Fibroblast of skin of scalp (primary cell): ENCODE measurements at regions not wholly inside any gene's neighbourhood (a gene's known extent, or its start where the extent isn't known, plus 50 kb on each side); places are given as distances from the start of the nearest gene placed in this dataset.

Experiments
- DNase-seq: peaks from one replicate; pipeline ENCODE4 v3.0.0-alpha.2; 2013

DNA sequence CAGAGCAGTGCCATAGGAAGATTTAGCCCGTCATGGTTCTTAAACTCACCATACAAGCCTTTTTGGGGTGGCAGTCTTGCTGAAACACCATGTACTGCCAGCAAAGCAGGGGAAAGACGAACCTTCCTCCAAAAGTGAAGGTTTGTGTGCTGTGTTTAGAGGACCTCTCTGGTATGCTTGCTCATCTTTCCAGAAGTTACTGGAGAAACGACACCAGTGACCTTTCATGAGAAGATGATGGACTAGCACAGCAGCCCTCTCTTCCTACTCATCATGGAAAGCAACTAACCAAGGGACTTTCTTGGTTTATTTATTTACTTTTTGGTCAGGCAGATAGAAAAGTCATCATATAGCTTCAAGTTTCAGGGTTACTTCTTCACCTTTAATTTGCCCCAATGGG is 247.4 kb downstream of the PTEN start:
- no peak for DNase-seq

DNA sequence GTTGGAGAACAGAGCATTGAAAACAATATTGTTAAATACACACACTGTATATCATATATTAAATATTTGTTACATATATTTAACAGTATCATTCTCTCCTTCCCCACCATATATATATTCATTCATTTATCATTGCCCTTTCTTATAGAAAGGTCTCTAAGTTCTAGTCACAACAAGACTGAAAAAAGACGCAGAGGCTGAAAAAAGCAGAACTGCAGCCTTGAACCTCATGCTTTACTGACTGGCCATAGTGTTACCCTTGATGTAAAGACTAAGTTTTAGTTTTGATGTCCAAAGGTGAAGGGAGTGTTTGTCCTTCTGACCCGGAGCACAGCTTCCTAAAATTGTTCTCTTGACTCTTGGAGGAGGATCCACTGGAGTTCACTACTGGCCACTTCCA is 247.9 kb downstream of the PTEN start:
- DNase-seq = no peak

DNA sequence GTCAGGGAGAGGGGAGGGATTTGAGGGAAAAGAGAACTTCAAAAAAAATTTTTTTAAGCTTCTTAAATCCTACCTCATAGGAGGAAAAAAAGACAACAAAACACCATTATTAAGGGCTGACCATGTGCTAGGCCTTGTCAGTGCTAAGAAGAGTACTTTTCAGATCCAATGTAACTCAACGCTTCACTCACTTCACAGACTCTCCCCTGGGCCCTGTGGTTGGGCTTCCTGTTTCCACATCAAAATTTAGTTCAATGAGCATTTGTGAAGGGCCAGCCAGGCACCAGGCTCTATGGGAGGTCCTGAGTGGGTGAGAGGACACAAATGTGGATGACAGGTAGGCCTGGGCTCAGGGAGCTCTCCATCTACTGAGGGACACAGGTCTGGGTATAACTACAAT is 249.8 kb downstream of the PTEN start:
- DNase-seq = peak; percentile 56

DNA sequence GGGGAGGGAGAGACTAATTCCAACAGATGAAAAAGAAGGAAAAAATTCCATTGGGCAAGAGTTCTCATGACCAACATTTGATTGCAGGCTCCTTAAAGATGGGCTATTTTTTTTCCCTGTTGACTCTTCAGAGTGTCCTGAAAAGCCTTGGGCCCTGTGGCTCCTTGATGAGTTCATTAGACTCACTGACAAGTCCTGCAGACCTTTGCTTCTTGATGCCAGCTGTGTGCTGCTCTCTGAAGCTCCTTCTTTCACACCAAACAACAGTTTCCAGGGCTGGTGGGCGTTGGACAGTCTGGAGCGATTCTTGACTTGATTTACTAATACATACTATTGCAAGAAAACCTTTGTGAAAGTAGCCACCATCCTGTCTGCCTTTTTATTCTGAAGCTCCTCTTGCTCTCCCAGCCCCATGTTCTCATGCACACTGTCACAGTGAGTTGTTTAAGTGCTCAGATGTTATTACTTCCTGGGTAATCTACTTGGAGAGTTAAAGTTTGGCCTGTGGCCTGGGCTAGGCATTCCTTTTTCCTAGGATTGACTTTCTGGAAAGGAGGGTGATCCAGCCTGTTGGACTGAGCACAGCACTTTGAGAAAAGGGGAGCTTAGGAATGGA is 250.3 kb downstream of the PTEN start:
- DNase-seq = no peak

DNA sequence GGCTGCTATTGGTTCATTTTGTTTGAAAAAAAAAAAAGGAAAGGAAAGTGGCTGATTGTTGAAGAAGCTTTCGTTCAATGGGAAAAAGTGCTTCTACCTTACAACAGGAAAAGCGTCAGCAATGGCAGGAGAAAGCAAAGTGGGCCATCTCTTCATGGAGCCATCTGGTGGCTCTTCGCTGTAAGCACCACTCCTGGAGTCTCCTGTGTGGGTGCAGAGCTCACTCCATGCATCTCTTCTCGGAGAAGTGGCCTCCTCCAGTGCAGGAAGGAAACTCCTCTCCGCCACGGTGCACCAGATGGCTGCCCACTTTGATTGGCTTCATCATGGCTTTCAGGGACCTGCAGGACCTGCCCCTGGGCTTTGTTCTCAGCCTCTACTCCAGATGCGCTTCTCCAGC is 250.9 kb downstream of the PTEN start:
- peak; percentile 38 for DNase-seq

DNA sequence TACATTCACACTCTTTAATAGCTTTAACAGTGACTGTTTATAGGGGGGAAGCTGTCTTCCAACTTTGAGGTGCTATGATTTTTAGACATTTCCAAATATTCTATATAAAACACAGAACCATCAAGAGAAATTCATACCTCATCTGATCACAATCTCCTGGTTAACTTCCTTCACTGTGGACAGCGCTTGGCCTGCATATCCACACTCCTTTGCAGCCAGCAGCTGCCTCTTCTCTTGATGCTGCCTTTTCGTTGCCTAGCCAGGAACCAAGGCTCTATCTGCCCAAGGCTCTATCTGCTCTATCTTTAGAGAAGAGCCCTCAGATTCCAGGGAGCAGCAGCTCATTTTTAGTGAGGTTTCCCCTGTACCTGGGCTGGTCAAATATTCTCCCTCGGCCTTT is 252.0 kb downstream of the PTEN start:
- DNase-seq = no peak

DNA sequence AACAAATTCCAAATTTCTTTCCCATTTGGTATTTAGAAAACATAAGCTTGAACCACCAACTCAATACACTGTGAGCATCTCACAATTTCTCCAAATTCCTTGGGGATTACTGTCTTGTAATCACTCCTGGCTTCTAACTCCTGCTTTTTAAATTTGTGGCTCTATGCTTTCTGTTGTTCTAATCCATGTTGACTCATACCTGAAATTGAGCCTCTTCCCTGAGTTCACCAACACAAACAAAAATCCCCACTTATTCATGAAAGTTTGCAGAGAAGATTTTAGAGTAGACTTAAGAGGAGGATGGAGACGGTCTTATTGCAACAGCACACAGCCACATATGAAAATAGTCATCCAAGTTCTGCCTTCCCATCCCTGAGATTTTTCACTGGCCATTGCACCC is 252.5 kb downstream of the PTEN start:
- DNase-seq = peak; percentile 52

DNA sequence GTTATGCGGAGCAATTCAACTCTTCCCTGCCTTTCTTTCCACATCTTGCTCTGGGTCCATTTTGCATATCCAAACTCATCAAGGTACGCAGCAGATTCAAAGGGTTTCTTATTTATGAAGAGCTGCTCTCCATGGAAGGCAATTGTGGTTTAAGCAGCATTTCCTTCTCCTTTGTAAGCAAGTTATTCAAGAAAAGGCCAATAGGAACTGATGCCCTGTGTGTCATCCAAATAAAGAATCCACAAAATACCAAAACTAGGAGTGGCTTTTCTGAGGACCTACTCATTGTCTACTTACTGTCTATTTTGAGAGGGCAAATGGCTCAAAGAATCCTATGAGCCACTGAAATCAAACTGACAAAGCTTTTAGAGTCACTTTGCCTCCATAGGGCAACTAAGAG is 253.1 kb downstream of the PTEN start:
- DNase-seq = peak; percentile 62

DNA sequence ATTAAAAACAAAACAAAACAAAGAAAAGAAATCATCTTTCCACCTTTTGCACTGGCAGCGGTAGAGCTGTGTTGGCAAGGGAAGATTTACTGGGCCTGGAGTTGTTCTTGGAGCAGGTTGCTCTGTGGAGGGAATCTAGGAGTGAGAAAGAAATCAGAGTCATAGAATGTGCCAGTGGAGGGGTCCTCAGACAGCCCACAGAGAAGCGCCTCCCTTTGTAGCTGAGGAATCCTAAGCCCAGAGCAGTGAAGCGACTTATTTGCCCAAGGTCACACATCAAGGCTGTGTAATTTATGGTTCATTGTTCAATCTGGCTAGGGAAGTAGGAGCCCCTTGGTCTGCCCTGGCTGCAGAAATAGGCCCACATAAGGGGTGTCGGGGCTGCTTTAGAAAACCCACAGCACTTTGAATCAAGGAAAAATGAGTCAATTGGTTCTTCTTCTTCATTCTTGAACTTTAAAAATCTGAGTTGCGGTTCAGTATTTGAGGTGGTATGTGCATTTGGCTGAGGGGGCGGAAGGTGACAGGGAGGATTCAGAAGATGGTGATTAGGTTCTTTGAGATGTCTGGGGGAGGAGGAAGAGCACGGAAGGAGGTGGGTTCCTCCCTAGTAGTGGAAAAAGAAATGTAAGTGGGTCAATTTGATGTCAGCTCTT is 253.7 kb downstream of the PTEN start:
- DNase-seq = no peak

DNA sequence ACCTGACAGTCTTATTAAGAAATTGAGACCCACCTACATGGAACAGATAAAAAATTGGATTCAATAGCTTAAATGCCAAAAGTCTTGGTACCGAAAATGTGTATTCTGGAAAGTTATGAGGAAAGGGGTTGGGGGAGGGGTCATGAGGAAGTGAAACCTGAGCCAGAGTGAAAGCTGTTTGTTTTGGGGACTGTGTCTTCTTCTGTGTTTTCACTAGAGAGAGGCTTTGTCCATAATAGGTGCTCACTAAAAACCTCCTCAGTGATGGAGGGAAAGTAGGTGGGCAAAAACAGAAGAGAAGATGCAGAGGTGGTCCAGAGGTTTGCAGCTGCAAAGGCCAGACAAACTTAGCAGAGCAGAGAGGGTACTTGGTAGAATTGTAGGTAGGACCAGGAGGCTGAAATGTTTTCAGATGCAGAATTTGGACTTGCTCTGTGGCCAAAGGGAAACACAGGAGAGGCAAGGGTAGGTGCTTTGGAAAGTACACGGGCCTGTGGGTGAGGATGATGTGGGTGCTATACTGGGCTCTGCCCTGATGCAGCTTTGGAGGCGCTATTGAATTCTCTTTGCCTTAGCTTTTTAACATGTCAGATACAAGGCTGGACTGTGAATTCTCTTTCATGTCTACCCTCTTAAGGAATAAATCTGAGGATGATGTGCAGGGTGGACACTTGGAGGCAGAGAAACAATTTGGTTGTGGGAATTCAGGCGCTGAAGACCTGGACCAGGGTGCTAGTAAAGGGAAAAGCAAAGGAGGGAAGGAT is 254.6 kb downstream of the PTEN start:
- no peak for DNase-seq

DNA sequence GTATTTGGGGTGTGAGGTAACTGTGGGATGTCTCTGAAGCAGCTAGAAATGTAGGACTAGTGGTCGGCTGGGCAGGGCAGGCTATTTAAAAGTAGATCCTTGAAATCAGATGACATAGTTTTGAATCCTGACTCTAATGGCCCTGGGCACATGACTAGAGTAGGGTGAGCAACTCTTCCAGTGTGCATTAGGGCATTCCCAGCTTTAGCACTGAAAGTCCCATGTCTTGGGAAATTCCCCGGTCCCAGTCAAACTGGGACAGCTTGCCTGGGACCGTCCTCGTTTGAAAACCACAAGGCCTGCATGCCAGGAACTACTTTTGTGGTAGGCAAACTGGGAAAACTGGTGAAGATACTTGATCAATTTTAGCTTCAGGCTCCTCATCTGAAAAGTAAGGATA is 255.3 kb downstream of the PTEN start:
- no peak for DNase-seq

DNA sequence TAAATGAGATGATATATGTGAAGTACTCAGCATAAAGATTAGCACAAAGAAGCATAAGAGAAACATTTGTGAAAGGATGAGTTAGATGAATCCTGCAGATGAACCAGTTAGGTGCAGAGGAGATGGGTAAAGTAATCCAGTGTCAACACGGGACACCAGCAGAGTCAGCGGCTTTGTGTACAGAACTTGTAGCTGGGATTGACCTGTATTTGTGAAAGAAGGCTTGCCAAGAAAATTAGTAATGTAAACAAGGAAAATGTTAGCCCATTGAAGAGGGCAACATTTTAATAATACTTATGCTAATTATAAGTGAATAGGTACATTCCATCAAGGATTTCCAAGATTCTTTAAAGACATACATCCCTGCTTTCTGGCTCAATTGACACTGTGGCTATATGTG is 255.7 kb downstream of the PTEN start:
- no peak for DNase-seq

DNA sequence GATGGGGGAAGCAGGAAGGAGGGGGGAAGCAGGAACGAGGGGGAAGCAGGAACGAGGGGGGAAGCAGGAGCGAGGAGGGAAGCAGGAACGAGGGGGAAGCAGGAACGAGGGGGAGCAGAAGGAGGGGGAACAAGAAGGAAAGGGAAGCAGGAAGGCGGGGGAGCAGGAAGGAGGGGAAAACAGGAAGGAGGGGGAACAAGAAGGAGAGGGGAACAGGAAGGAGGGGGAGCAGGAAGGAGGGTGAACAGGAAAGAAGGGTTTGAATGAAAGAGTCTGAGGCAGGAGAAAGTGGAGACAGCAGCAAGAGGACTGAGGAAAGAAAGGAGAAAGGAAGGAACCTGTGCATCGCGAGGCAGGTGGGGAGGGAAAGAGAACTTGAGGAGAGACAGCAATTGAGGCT is 256.6 kb downstream of the PTEN start:
- DNase-seq = no peak

DNA sequence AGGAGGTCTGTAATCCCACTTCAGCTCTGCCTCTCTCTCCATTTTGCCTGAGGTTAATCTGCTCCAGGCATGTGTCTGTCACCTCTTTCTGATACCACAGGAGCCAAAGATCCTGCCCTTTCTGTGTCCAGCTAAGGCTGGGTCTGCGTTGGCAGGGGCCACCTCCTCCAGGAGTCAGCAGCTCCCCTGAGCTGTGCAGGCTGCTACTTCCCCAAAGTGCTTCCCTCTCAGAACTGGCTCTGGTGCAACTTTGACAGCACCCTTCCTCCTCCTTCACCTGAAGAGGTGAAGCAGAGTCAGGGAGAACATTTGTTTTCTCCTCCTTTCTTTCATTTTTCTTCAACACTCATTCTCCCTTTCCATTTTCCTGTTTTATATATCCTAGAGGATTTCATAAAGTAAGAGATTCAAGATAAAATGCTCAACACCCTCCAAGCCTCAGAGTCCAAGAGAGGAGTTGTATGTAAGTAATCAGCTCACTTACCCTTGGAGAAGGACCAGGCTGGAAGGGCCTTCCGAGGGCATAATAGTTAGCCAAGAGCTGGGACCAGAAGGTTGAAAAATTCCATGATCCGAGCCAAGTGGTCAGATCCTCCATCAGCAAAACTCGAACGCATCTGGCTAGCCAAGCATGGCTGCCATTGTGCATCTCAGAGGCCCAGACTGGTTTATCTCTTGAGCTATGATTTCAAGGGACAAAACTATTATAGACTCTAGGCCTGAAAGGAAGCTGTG is 257.3 kb downstream of the PTEN start:
- DNase-seq = no peak

DNA sequence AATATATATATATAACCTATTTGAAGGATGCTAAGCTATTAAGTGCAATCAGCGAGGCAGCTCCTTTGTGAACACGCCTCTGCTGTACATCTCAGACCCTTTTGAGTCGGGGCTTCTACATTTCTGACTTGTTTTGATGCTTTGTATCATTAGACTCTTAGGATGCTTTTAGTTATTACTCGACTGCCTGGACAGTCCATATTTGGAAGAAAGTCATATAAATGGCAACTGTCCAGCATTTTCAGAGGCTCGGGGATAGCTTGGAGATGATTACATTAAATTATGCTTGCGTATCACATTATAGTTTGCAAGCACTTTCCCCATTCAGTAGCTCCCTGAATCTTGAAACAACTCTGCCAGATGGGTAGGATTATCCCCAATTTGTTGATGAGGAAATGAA is 257.9 kb downstream of the PTEN start:
- peak; percentile 13 for DNase-seq

DNA sequence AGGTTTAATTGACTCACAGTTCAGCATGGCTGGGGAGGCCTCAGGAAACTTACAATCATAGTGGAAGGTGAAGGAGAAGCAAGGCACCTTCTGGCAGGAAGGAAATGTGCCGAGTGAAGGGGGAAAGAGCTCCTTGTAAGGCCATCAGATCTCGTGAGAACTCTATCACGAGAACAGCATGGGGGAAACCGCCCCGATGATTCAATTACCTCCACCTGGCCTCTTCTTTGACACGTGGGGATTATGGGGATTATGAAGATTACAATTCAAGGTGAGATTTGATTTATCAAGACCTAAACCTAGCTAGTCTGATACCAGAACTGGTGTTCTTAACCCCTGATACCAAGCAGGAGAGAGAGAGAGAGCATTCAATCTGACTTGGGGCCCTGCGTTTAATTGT is 258.7 kb downstream of the PTEN start:
- DNase-seq = no peak

DNA sequence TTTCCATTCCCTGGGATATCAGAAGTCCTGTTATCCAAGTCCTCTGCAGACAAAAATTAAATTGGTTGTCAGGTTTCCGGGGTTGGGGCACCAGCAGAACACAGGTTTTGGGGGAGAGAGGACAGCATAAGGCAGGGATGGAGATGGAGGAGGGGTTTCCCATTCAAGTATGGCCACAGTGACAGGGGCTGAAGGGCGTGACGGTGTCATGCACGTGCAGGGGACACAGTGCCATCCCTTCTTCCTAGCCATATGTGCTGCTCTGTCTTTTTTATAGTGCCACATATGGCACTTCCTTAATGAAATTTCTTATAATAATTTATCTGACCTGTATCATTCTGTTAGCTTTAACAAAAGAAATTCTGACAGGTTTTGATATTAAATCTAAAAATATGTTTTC is 259.2 kb downstream of the PTEN start:
- no peak for DNase-seq

DNA sequence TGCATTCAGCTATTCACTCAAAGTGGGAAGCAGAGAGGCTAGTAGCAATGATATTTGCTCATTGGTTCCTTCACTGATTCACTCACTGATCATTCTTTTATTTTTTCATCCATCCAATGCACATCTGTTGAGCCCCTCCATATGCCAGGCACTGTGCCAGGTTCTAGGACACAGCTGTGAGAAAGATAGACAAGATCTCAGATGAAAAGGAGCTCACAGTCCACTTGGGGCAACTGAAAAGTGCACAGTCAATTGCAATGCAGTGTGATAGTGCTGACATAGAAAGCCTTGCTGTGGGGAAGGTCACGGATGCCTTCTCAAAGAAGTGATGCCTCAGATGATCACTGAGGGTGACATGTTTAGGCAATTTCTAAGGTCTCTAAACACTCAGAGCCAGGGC is 262.3 kb downstream of the PTEN start:
- DNase-seq = no peak

DNA sequence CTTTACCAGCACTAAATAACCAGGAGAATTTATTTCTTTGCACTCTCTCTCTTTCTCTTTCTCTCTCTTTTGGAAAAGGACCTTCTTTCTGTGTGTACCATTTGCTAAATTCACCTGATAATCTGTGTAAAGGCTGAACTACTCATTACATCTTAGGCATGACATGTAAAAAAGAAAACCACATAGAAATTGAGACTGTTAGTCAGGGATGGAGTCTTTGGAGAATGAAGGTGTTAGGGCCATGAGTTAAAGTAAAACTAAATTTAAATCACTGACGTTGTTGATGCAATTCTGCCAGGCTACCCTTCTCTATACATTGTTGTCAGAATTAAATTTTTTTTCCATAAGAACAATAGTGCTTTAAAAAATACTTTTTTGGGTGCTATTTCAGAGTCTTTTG is 263.3 kb downstream of the PTEN start:
- no peak for DNase-seq

DNA sequence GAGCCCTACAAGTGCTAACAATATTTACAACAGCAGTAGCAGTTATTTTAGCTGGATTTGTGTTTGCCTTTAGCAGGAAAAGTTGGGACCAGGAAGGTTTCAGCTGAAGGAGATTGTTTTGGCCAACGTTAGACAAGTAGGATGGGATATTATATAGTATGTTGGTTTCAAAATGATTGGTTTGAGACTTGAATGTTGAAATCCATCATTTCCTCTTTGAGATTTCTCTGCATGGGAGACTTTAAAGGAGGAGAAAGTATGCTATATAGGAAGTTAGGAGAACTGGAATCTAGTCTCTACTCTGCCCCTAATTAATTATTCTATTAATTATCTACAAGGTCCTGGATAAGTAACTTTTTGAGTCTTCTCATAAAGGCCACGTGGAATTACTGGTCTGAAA is 263.8 kb downstream of the PTEN start:
- DNase-seq = no peak

DNA sequence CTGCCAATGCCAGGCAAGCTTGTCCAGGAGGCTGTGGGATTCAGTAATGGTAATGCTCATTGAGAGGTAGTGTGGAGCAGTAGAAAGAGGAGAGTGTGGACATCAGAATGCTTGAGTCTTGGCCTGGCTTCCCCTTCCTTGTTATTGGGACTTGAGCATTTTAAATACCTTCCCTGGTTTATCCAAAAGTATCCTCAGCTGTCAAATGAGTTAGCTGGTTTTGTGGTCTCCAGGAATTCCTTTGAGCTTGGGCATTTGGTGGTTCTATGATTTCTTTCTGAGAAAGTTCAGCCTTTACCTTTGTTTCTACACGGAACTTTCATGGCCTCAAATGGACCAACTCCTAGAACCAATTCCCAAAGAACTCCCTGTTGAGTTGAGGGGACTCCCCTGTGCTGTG is 264.3 kb downstream of the PTEN start:
- no peak for DNase-seq

DNA sequence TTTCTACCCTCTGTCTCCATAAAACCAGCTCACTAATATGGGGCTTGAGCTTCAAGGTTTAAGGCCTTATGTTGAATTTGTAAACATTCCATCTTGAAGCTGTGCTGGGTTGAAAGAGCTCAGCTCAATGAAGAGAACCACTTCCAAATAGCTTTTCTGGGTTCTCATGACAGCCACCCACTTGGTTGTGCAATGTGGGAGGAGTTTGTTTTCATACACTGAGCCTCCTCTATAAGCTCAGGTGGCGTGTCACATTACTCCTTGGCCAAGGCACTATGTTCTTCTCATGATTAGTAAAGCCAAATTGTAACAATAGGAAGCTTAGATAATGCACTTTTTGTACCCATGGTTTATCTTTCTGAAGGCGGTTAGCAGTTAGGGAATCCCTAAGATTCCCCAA is 265.6 kb downstream of the PTEN start:
- DNase-seq = no peak

DNA sequence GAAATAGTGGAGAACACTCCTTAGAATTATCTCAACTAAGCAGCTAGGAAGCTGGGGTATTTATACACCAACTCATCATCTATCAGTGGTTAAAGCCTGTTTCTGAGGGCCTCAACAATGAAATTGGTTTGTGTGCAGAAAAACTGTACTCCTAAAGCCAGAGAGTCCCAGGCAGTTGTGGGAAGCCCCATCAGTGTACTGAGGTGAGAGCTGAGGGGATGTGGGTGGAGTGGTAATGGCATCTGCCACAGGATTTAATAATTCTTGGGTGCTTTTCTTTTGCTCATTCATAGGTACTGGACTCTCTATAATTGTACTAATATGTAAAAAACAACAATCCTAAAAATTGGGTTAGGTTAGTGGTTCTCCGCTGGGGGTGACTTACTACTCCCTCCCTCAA is 267.5 kb downstream of the PTEN start:
- no peak for DNase-seq
